ENCODE measurements at regions not wholly inside any gene's neighbourhood (a gene's known extent, or its start where the extent isn't known, plus 50 kb on each side); places are given as distances from the start of the nearest gene placed in this dataset.

DNA sequence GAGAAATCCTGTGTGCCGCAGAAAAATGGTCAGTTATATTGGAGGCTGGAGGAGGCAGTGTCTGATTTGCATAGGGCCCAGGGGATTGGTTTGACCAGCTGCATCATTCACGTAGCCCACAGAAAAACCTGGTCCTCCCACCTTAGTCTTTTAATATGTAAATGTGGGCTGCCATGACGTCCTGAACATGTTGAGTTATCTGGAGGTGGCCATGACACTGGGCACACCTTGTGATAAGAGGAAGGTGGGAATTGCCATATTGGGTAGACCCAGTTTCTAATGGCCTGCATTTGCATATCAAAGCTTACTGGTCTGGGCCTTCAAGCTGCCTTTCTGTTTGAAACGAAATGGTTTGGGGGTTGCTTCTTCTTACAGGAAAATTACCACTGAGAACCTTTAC is 162.2 kb downstream of the AHR start:
- Histone ChIP-seq H3K4me1 (ENCODE audit: insufficient read depth, low read length, poor library complexity, severe bottlenecking) (no peaks in the 10 kb centered on the region), H3K9me3 (ENCODE audit: low read length) (no peaks in the 10 kb centered on the region), H3K36me3 (ENCODE audit: insufficient read depth, low read length) (no peaks in the 10 kb centered on the region), H4K20me1 (ENCODE audit: insufficient read depth, low read length) (no peaks in the 10 kb centered on the region), H3K4me2 (ENCODE audit: low read length) (no peak overlapping the region), H3K79me2 (ENCODE audit: insufficient read depth, low read depth, low read length) (no peaks in the 10 kb centered on the region), H3K9me2 (ENCODE audit: insufficient read depth, low read length) (no peaks in the 10 kb centered on the region), H3K27ac (ENCODE audit: low read depth, low read length, poor library complexity, severe bottlenecking) (no peak overlapping the region), H3K4me3 (ENCODE audit: low read depth, low read length, poor library complexity, severe bottlenecking) (no peak overlapping the region), H2AFZ (ENCODE audit: low read length) (no peak overlapping the region)
- TF ChIP-seq, protein P1, sequence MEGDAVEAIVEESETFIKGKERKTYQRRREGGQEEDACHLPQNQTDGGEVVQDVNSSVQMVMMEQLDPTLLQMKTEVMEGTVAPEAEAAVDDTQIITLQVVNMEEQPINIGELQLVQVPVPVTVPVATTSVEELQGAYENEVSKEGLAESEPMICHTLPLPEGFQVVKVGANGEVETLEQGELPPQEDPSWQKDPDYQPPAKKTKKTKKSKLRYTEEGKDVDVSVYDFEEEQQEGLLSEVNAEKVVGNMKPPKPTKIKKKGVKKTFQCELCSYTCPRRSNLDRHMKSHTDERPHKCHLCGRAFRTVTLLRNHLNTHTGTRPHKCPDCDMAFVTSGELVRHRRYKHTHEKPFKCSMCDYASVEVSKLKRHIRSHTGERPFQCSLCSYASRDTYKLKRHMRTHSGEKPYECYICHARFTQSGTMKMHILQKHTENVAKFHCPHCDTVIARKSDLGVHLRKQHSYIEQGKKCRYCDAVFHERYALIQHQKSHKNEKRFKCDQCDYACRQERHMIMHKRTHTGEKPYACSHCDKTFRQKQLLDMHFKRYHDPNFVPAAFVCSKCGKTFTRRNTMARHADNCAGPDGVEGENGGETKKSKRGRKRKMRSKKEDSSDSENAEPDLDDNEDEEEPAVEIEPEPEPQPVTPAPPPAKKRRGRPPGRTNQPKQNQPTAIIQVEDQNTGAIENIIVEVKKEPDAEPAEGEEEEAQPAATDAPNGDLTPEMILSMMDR (conservative IDR thresholded peaks at IDR 0.05; ENCODE audit: low read length): no peak
- no peak for TF ChIP-seq EZH2phosphoT487 (IDR thresholded peaks at IDR 0.05; ENCODE audit: borderline replicate concordance, low read depth, low read length)
- POLR2A ChIA-PET: interaction anchor here (1.0 to 1.2 kb wide), 2 partner anchors 9 to 14 kb away, joined by 3 read pairs; no protein-coding TSS in a partner anchor
- CTCF ChIA-PET (ENCODE audit: unreplicated experiment): no interaction called here
- intact Hi-C loops (cut with micrococcal nuclease; ENCODE audit: unreplicated experiment): no loop called here
- BruUV-seq (replicated peaks): no TSS peak
- no peak for DNase-seq (ENCODE audit: low spot score)

DNA sequence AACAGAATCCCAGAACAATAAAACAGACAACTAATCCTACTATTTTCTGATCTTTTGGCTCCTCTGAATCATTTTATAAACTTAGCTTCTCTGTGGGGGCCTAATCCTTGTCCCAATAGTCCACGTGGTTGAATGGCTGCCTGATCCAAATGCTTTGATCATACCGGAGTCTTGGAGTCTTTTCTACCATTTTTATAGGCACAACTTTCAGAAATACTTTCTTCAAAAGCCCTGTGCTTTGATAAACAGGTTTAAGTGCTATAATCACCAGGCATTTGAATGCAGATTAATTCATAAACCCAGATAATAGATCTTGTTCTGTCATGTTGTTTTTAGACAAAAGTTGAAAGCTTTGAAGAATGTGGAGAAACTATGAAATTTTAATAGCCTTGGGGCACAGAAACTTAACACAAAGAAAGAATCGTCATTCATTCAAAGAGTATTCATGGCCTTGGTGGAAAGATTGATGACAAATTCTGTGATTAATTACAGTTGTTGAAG is 163.7 kb downstream of the AHR start:
- H3K4me3 ChIP-seq (ENCODE audit: low read depth, low read length, poor library complexity, severe bottlenecking): no peak overlapping the region
- H3K4me1 ChIP-seq (ENCODE audit: insufficient read depth, low read length, poor library complexity, severe bottlenecking): no peaks in the 10 kb centered on the region
- no peaks in the 10 kb centered on the region for H3K9me2 ChIP-seq (ENCODE audit: insufficient read depth, low read length)
- H3K36me3 ChIP-seq (ENCODE audit: insufficient read depth, low read length): no peaks in the 10 kb centered on the region
- H2AFZ ChIP-seq (ENCODE audit: low read length): no peak overlapping the region
- H4K20me1 ChIP-seq (ENCODE audit: insufficient read depth, low read length): no peaks in the 10 kb centered on the region
- no peak for DNase-seq (ENCODE audit: low spot score)
- POLR2A ChIA-PET: no interaction called here
- H3K79me2 ChIP-seq (ENCODE audit: insufficient read depth, low read depth, low read length): no peaks in the 10 kb centered on the region
- no TSS peak for BruUV-seq (replicated peaks)
- no peak overlapping the region for H3K27ac ChIP-seq (ENCODE audit: low read depth, low read length, poor library complexity, severe bottlenecking)
- TF ChIP-seq EZH2phosphoT487 (IDR thresholded peaks at IDR 0.05; ENCODE audit: borderline replicate concordance, low read depth, low read length): no peak
- TF ChIP-seq, protein P1 (conservative IDR thresholded peaks at IDR 0.05; ENCODE audit: low read length): no peak
- CTCF ChIA-PET (ENCODE audit: unreplicated experiment): no interaction called here
- no peak overlapping the region for H3K4me2 ChIP-seq (ENCODE audit: low read length)
- intact Hi-C loops (cut with micrococcal nuclease; ENCODE audit: unreplicated experiment): no loop called here
- no peaks in the 10 kb centered on the region for H3K9me3 ChIP-seq (ENCODE audit: low read length)

DNA sequence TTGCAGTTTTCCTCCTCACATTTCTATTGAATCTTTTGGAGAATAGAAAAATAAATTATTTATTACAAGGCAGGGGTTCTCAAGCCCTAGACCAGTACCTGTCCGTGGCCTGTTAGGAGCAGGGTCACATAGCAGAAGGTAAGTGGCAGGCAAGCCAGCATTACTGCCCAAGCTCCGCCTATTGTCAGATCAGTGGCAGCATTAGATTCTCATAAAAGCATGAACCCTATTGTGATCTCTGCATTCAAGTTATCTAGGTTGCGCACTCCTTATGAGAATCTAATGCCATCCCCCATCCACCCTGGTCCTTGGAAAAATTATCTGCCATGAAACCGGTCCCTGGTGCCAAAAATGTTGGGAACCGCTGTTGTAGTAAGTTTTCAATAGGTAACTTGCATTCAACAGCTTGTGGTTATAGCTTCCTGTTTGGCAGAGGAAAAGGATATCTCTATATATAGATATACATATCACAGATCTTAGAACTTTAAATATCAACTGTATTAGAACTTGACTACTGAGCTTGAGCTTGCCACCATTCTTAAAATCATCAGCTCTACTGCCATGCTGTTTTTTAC is 165.1 kb downstream of the AHR start:
- ChIA-PET CTCF (ENCODE audit: unreplicated experiment) (no interaction called here), POLR2A (no interaction called here)
- no peaks in the 10 kb centered on the region for H4K20me1 ChIP-seq (ENCODE audit: insufficient read depth, low read length)
- intact Hi-C loops (cut with micrococcal nuclease; ENCODE audit: unreplicated experiment): no loop called here
- no peak overlapping the region for H3K4me2 ChIP-seq (ENCODE audit: low read length)
- no peak overlapping the region for H3K27ac ChIP-seq (ENCODE audit: low read depth, low read length, poor library complexity, severe bottlenecking)
- H3K79me2 ChIP-seq (ENCODE audit: insufficient read depth, low read depth, low read length): no peaks in the 10 kb centered on the region
- no peak overlapping the region for H3K4me3 ChIP-seq (ENCODE audit: low read depth, low read length, poor library complexity, severe bottlenecking)
- no peaks in the 10 kb centered on the region for H3K4me1 ChIP-seq (ENCODE audit: insufficient read depth, low read length, poor library complexity, severe bottlenecking)
- DNase-seq (ENCODE audit: low spot score): no peak
- no peaks in the 10 kb centered on the region for H3K36me3 ChIP-seq (ENCODE audit: insufficient read depth, low read length)
- H3K9me2 ChIP-seq (ENCODE audit: insufficient read depth, low read length): no peaks in the 10 kb centered on the region
- H2AFZ ChIP-seq (ENCODE audit: low read length): no peak overlapping the region
- TF ChIP-seq EZH2phosphoT487 (IDR thresholded peaks at IDR 0.05; ENCODE audit: borderline replicate concordance, low read depth, low read length): no peak
- TF ChIP-seq, protein P1 (conservative IDR thresholded peaks at IDR 0.05; ENCODE audit: low read length): no peak
- no TSS peak for BruUV-seq (replicated peaks)
- H3K9me3 ChIP-seq (ENCODE audit: low read length): no peaks in the 10 kb centered on the region

All from OCI-LY7 (cell line).